Activated CD4-positive, alpha-beta T cell treated with anti-CD3 and anti-CD28 coated beads for 36 hours (primary cell): ENCODE measurements at regions not wholly inside any gene's neighbourhood (a gene's known extent, or its start where the extent isn't known, plus 50 kb on each side); places are given as distances from the start of the nearest gene placed in this dataset.

Experiments used
- ATAC-seq: fragments of 200-7000 bp; cut with Tn5 transposase; one replicate; pipeline ENCODE4 v1.10.0; 2021; ENCODE audit warnings: mild to moderate bottlenecking, moderate library complexity
- CTCF ChIA-PET: fragments of 350-600 bp; sonication (Branson Sonifier 250); formaldehyde crosslinking; loops from one replicate; lab custom pipeline; 2021; ENCODE audit warnings: antibody characterized with exemption; lab: Charles Lee
- POLR2A ChIA-PET: fragments of 350-600 bp; sonication (Branson Sonifier 250); formaldehyde crosslinking; loops from one replicate; lab custom pipeline; 2021; ENCODE audit warnings: antibody characterized with exemption, inconsistent platforms; lab: Charles Lee
- DNase-seq: peaks from one replicate; pipeline ENCODE4 v3.0.0-alpha.2; 2020
- H3K27ac Mint-ChIP-seq: one replicate; pipeline ENCODE4 v1.8.0; 2021; ENCODE audit warnings: mixed read lengths
- H3K27me3 Mint-ChIP-seq: one replicate; pipeline ENCODE4 v1.8.0; 2021; ENCODE audit warnings: mixed read lengths
- H3K36me3 Mint-ChIP-seq: one replicate; pipeline ENCODE4 v1.8.0; 2021; ENCODE audit warnings: low read depth, mixed read lengths
- H3K4me1 Mint-ChIP-seq: one replicate; pipeline ENCODE4 v1.8.0; 2021; ENCODE audit warnings: mixed read lengths
- H3K4me3 Mint-ChIP-seq: one replicate; pipeline ENCODE4 v1.8.0; 2021; ENCODE audit warnings: mild to moderate bottlenecking, moderate library complexity, mixed read lengths
- H3K9me3 Mint-ChIP-seq: one replicate; pipeline ENCODE4 v1.8.0; 2021; ENCODE audit warnings: low read depth, mixed read lengths
- intact Hi-C, 2 experiments: fragments of 100-400 bp; cut with DNase I in 1 of 2; cut with micrococcal nuclease in 1 of 2; formaldehyde crosslinking; loops; one replicate each; pipeline versions ENCODE4 v1.14.2 to v1.15.1; 2022 to 2024; cut with DNase I, micrococcal nuclease

- H3K4me3 Mint-ChIP-seq = no peak overlapping the region
- H3K9me3 Mint-ChIP-seq = no peaks in the 10 kb centered on the region
- POLR2A ChIA-PET = no interaction called here
- no peak overlapping the region for H3K27ac Mint-ChIP-seq
- no peak for DNase-seq
- CTCF ChIA-PET = no interaction called here
- no peaks in the 10 kb centered on the region for H3K36me3 Mint-ChIP-seq
- H3K4me1 Mint-ChIP-seq = no peaks in the 10 kb centered on the region
- intact Hi-C loops = no loop called here
- no peak for ATAC-seq
- H3K27me3 Mint-ChIP-seq = peaks cover 14% of the 10 kb centered on the region
Measured at GRCh38 chr22:47842119-47842518, 1079.7 kb downstream of the TBC1D22A start.

GRCh38 chr22:47841156-47841555 lies 1078.7 kb downstream of the TBC1D22A start:
- H3K9me3 Mint-ChIP-seq = no peaks in the 10 kb centered on the region
- CTCF ChIA-PET = no interaction called here
- no peaks in the 10 kb centered on the region for H3K4me1 Mint-ChIP-seq
- H3K27ac Mint-ChIP-seq = no peak overlapping the region
- POLR2A ChIA-PET = no interaction called here
- intact Hi-C loops = no loop called here
- H3K27me3 Mint-ChIP-seq = peaks cover 14% of the 10 kb centered on the region
- ATAC-seq = no peak
- H3K4me3 Mint-ChIP-seq = no peak overlapping the region
- DNase-seq = no peak
- H3K36me3 Mint-ChIP-seq = no peaks in the 10 kb centered on the region

- DNase-seq (no peak), ATAC-seq (no peak)
- ChIA-PET CTCF (no interaction called here), POLR2A (no interaction called here)
- Mint-ChIP-seq H3K27me3 (peaks cover 8% of the 10 kb centered on the region), H3K27ac (no peak overlapping the region), H3K36me3 (no peaks in the 10 kb centered on the region), H3K4me1 (no peaks in the 10 kb centered on the region), H3K4me3 (no peak overlapping the region), H3K9me3 (no peaks in the 10 kb centered on the region)
- intact Hi-C loops = no loop called here
Measured at GRCh38 chr22:47839595-47840227, 1077.3 kb downstream of the TBC1D22A start.

GRCh38 chr22:47837703-47838102 lies 1075.3 kb downstream of the TBC1D22A start:
- H3K4me1 Mint-ChIP-seq = no peaks in the 10 kb centered on the region
- intact Hi-C loops = no loop called here
- H3K9me3 Mint-ChIP-seq = no peaks in the 10 kb centered on the region
- H3K4me3 Mint-ChIP-seq = no peak overlapping the region
- DNase-seq (peak; percentile 43), ATAC-seq (no peak)
- ChIA-PET POLR2A (no interaction called here), CTCF (interaction anchor here (0.6 to 0.8 kb wide), 2 partner anchors 266 to 1107 kb away, joined by 3 to 4 read pairs; no protein-coding TSS in a partner anchor)
- no peak overlapping the region for H3K27ac Mint-ChIP-seq
- peaks cover 10% of the 10 kb centered on the region for H3K27me3 Mint-ChIP-seq
- H3K36me3 Mint-ChIP-seq = no peaks in the 10 kb centered on the region

GRCh38 chr22:47836957-47837356 lies 1074.5 kb downstream of the TBC1D22A start:
- intact Hi-C loops = no loop called here
- DNase-seq (no peak), ATAC-seq (no peak)
- H3K4me3 Mint-ChIP-seq = no peak overlapping the region
- POLR2A ChIA-PET = no interaction called here
- H3K27ac Mint-ChIP-seq = no peak overlapping the region
- no peaks in the 10 kb centered on the region for H3K9me3 Mint-ChIP-seq
- peaks cover 10% of the 10 kb centered on the region for H3K27me3 Mint-ChIP-seq
- H3K4me1 Mint-ChIP-seq = no peaks in the 10 kb centered on the region
- H3K36me3 Mint-ChIP-seq = no peaks in the 10 kb centered on the region
- CTCF ChIA-PET = no interaction called here

- Mint-ChIP-seq H3K27ac (no peak overlapping the region), H3K4me3 (no peak overlapping the region), H3K4me1 (no peaks in the 10 kb centered on the region), H3K9me3 (no peaks in the 10 kb centered on the region), H3K36me3 (no peaks in the 10 kb centered on the region), H3K27me3 (peaks cover 13% of the 10 kb centered on the region)
- ChIA-PET CTCF (no interaction called here), POLR2A (no interaction called here)
- no peak for DNase-seq
- intact Hi-C loops = no loop called here
- no peak for ATAC-seq
Measured at GRCh38 chr22:47835726-47836125, 1073.3 kb downstream of the TBC1D22A start.

GRCh38 chr22:47826016-47826415 lies 1063.6 kb downstream of the TBC1D22A start:
- Mint-ChIP-seq H3K36me3 (no peaks in the 10 kb centered on the region), H3K9me3 (no peaks in the 10 kb centered on the region), H3K27me3 (peaks cover 8% of the 10 kb centered on the region), H3K4me1 (no peaks in the 10 kb centered on the region), H3K27ac (no peak overlapping the region), H3K4me3 (no peak overlapping the region)
- DNase-seq (no peak), ATAC-seq (no peak)
- intact Hi-C loops = no loop called here
- POLR2A ChIA-PET = no interaction called here
- CTCF ChIA-PET = no interaction called here

- Mint-ChIP-seq H3K36me3 (no peaks in the 10 kb centered on the region), H3K9me3 (no peaks in the 10 kb centered on the region), H3K4me3 (no peak overlapping the region), H3K27ac (no peak overlapping the region), H3K4me1 (no peaks in the 10 kb centered on the region), H3K27me3 (peaks cover 4% of the 10 kb centered on the region)
- CTCF ChIA-PET = no interaction called here
- DNase-seq (no peak), ATAC-seq (no peak)
- POLR2A ChIA-PET = no interaction called here
- intact Hi-C loops = no loop called here
Measured at GRCh38 chr22:47822422-47822821, 1060.0 kb downstream of the TBC1D22A start.

- ChIA-PET CTCF (no interaction called here), POLR2A (no interaction called here)
- no peak for DNase-seq
- no peak for ATAC-seq
- Mint-ChIP-seq H3K36me3 (no peaks in the 10 kb centered on the region), H3K9me3 (peaks cover 1% of the 10 kb centered on the region), H3K27me3 (peaks cover 2% of the 10 kb centered on the region), H3K4me3 (no peak overlapping the region), H3K4me1 (no peaks in the 10 kb centered on the region), H3K27ac (no peak overlapping the region)
- intact Hi-C loops = no loop called here
Measured at GRCh38 chr22:47818496-47818895, 1056.0 kb downstream of the TBC1D22A start.

GRCh38 chr22:47817380-47817779 lies 1054.9 kb downstream of the TBC1D22A start:
- ChIA-PET CTCF (no interaction called here), POLR2A (no interaction called here)
- Mint-ChIP-seq H3K27me3 (peaks cover 2% of the 10 kb centered on the region), H3K9me3 (peaks cover 1% of the 10 kb centered on the region), H3K4me1 (no peaks in the 10 kb centered on the region), H3K36me3 (no peaks in the 10 kb centered on the region), H3K27ac (no peak overlapping the region), H3K4me3 (no peak overlapping the region)
- ATAC-seq (no peak), DNase-seq (no peak)
- intact Hi-C loops = no loop called here

GRCh38 chr22:47816863-47817210 lies 1054.4 kb downstream of the TBC1D22A start:
- H3K36me3 Mint-ChIP-seq = no peaks in the 10 kb centered on the region
- ChIA-PET POLR2A (no interaction called here), CTCF (no interaction called here)
- no peak for ATAC-seq
- DNase-seq = no peak
- peaks cover 2% of the 10 kb centered on the region for H3K27me3 Mint-ChIP-seq
- H3K27ac Mint-ChIP-seq = no peak overlapping the region
- intact Hi-C loops = no loop called here
- H3K4me3 Mint-ChIP-seq = no peak overlapping the region
- peaks cover 1% of the 10 kb centered on the region for H3K9me3 Mint-ChIP-seq
- no peaks in the 10 kb centered on the region for H3K4me1 Mint-ChIP-seq

GRCh38 chr22:47816121-47816862 lies 1053.8 kb downstream of the TBC1D22A start:
- no peak overlapping the region for H3K4me3 Mint-ChIP-seq
- ATAC-seq (no peak), DNase-seq (no peak)
- no peak overlapping the region for H3K27ac Mint-ChIP-seq
- peaks cover 1% of the 10 kb centered on the region for H3K9me3 Mint-ChIP-seq
- intact Hi-C loops = no loop called here
- H3K36me3 Mint-ChIP-seq = no peaks in the 10 kb centered on the region
- ChIA-PET POLR2A (no interaction called here), CTCF (no interaction called here)
- no peaks in the 10 kb centered on the region for H3K4me1 Mint-ChIP-seq
- peaks cover 4% of the 10 kb centered on the region for H3K27me3 Mint-ChIP-seq
